Endothelial cell of umbilical vein (primary cell): ENCODE measurements at regions not wholly inside any gene's neighbourhood (a gene's known extent, or its start where the extent isn't known, plus 50 kb on each side); places are given as distances from the start of the nearest gene placed in this dataset.

Experiments
- BruUV-seq: library from RNA; stranded (reverse); fragments of 400-500 nt; replicated peaks from 2 replicates; lab custom pipeline; 2021; lab: Mats Ljungman, UMichigan
- CTCF ChIA-PET: fragments of 300-600, 350-600 bp; sonication (Branson Sonifier 250); formaldehyde crosslinking; loops from one replicate; lab custom pipeline; 2021; ENCODE audit warnings: antibody characterized with exemption, inconsistent platforms; lab: Charles Lee
- POLR2A ChIA-PET: fragments of 300-600, 350-600 bp; sonication (Branson Sonifier 250); formaldehyde crosslinking; loops from one replicate; lab custom pipeline; 2021; ENCODE audit warnings: antibody characterized with exemption, inconsistent platforms; lab: Charles Lee
- DNase-seq: peaks from one replicate; pipeline ENCODE4 v3.0.0-alpha.2; 2011; ENCODE audit warnings: low read depth, low spot score
- FAIRE-seq: peaks from 2 replicates; lab custom pipeline; 2011; peaks lifted over from hg19 to GRCh38; lab: Jason Lieb, UNC
- H2AFZ ChIP-seq: 2 replicates; pipeline ENCODE4 v1.6.0; 2012; ENCODE audit warnings: low read depth, low read length, control low read depth, inconsistent platforms
- H3K27ac ChIP-seq: 2 replicates; pipeline ENCODE4 v1.5.1; 2011; ENCODE audit warnings: low read depth, mild to moderate bottlenecking, control low read depth, low read length, moderate library complexity; ENCODE audit not compliant: insufficient read depth
- H3K27me3 ChIP-seq, 2 experiments: 2 replicates each; pipeline versions ENCODE4 v1.6.0 to v1.6.1; 2011; ENCODE audit warnings: low read length in 2 of 2, mixed read lengths in 1 of 2; ENCODE audit not compliant: control insufficient read depth in 2 of 2, insufficient read depth in 2 of 2
- H3K36me3 ChIP-seq, 2 experiments: 2 replicates in 1 of 2; 3 replicates in 1 of 2; pipeline ENCODE4 v1.5.1; 2011; ENCODE audit warnings: low read length in 2 of 2, mild to moderate bottlenecking in 1 of 2, moderate library complexity in 1 of 2; ENCODE audit not compliant: control insufficient read depth in 2 of 2, insufficient read depth in 2 of 2; ENCODE audit errors: extremely low read depth in 1 of 2
- H3K4me1 ChIP-seq: 3 replicates; pipeline ENCODE4 v1.5.1; 2011; ENCODE audit warnings: mild to moderate bottlenecking, low read length; ENCODE audit not compliant: control insufficient read depth, insufficient read depth; ENCODE audit errors: extremely low read depth
- H3K4me2 ChIP-seq: 2 replicates; pipeline ENCODE4 v1.6.1; 2011; ENCODE audit warnings: low read length, control low read depth, mixed read lengths; ENCODE audit not compliant: insufficient read depth
- H3K4me3 ChIP-seq, 3 experiments: fragments of 200-600 bp in 1 of 3; sonication (generic), shearing (Covaris generic) in 1 of 3; replicated peaks in 1 of 3; 2 replicates each; pipeline ENCODE4 v1.5.1; 2011 to 2016; ENCODE audit warnings: control low read depth in 3 of 3, low read length in 3 of 3, mild to moderate bottlenecking in 2 of 3, inconsistent platforms in 1 of 3, low read depth in 1 of 3, moderate library complexity in 1 of 3; ENCODE audit not compliant: insufficient read depth in 1 of 3
- H3K79me2 ChIP-seq: 2 replicates; pipeline ENCODE4 v1.6.0; 2012; ENCODE audit warnings: low read length, inconsistent platforms; ENCODE audit not compliant: control insufficient read depth, insufficient read depth
- H3K9ac ChIP-seq: replicated peaks from 2 replicates; pipeline ENCODE3; 2011; ENCODE audit warnings: low read length, control low read depth; ENCODE audit not compliant: insufficient read depth; ENCODE audit errors: extremely low read depth
- H3K9me1 ChIP-seq: replicated peaks from 3 replicates; pipeline ENCODE4 v1.6.0; 2011; ENCODE audit warnings: mild to moderate bottlenecking, low read length; ENCODE audit not compliant: control insufficient read depth, insufficient read depth; ENCODE audit errors: extremely low read depth
- H3K9me3 ChIP-seq: replicated peaks from 2 replicates; pipeline ENCODE4 v1.5.1; 2012; ENCODE audit warnings: low read length, inconsistent platforms; ENCODE audit not compliant: control insufficient read depth, insufficient read depth
- H4K20me1 ChIP-seq: replicated peaks from 2 replicates; pipeline ENCODE3; 2011; ENCODE audit warnings: mild to moderate bottlenecking, low read length; ENCODE audit not compliant: control insufficient read depth, insufficient read depth; ENCODE audit errors: extremely low read depth
- CTCF ChIP-seq, 2 donors: IDR thresholded peaks; 1 replicate in 1 of 2; 2 replicates in 1 of 2; pipeline ENCODE4 v1.5.1; 2011; ENCODE audit warnings: low read length in 2 of 2, mild to moderate bottlenecking in 2 of 2, moderate library complexity in 2 of 2, control low read depth in 1 of 2, inconsistent platforms in 1 of 2, low read depth in 1 of 2; ENCODE audit not compliant: insufficient read depth in 1 of 2; ENCODE audit errors: extremely low read depth in 1 of 2
- EZH2 ChIP-seq: IDR thresholded peaks from 2 replicates; pipeline ENCODE4 v1.6.1; 2012; ENCODE audit warnings: borderline replicate concordance, low read depth, mild to moderate bottlenecking, moderate library complexity, low read length, inconsistent platforms; ENCODE audit not compliant: severe bottlenecking
- FOS ChIP-seq: IDR thresholded peaks from 2 replicates; pipeline ENCODE4 v1.6.1; 2011; ENCODE audit warnings: mild to moderate bottlenecking, low read length, moderate library complexity, borderline replicate concordance; ENCODE audit not compliant: insufficient read depth
- GATA2 ChIP-seq: IDR thresholded peaks from 2 replicates; pipeline ENCODE4 v1.7.0; 2011; ENCODE audit warnings: low read depth, mild to moderate bottlenecking, moderate library complexity, mixed read lengths, low read length; ENCODE audit not compliant: insufficient read length, insufficient read depth
- JUN ChIP-seq: IDR thresholded peaks from 2 replicates; pipeline ENCODE4 v1.6.1; 2011; ENCODE audit warnings: borderline replicate concordance, low read depth; ENCODE audit not compliant: insufficient read length, insufficient read depth
- MAX ChIP-seq: IDR thresholded peaks from 2 replicates; pipeline ENCODE4 v1.6.1; 2011; ENCODE audit not compliant: insufficient read depth, insufficient read length
- MYC ChIP-seq: IDR thresholded peaks from one replicate; pipeline ENCODE4 v1.6.1; 2011; ENCODE audit warnings: mild to moderate bottlenecking, low read depth, low read length
- POLR2A ChIP-seq: IDR thresholded peaks from 2 replicates; pipeline ENCODE4 v1.6.1; 2012; ENCODE audit warnings: low read depth, mild to moderate bottlenecking, control low read depth, low read length
- POLR2AphosphoS5 ChIP-seq: IDR thresholded peaks from 2 replicates; pipeline ENCODE4 v1.6.1; 2012; ENCODE audit warnings: low read depth, mild to moderate bottlenecking, control low read depth, low read length, moderate library complexity; ENCODE audit not compliant: insufficient read depth
- dilution Hi-C: fragments of 300-500 bp; cut with MboI; formaldehyde crosslinking; loops from one replicate; pipeline ENCODE4 v1.15.0; 2019; ENCODE audit warnings: low sequenced_read_pairs; ENCODE audit not compliant: extremely low pct_ligation_motif_present
- intact Hi-C: fragments of 100-400 bp; cut with micrococcal nuclease; formaldehyde crosslinking; loops from one replicate; pipeline ENCODE4 v1.10.0; 2022

GRCh38 chr7:10804770-10805169 is 168.9 kb upstream of the PHF14 start:
- no peak for TF ChIP-seq POLR2A
- no peak for TF ChIP-seq JUN
- TF ChIP-seq POLR2AphosphoS5 = no peak
- no peak for TF ChIP-seq EZH2
- no peak for TF ChIP-seq MAX
- no peak for TF ChIP-seq CTCF (IDR thresholded peaks at IDR 0.05; ENCODE audit: extremely low read depth in 1 of 2, insufficient read depth in 1 of 2, low read depth in 1 of 2, low read length in 2 of 2)
- TF ChIP-seq GATA2 = no peak
- no peak for TF ChIP-seq FOS
- TF ChIP-seq MYC = no peak
- no peak overlapping the region for H3K27ac ChIP-seq
- intact Hi-C loops (no loop called here), dilution Hi-C loops (no loop called here)
- H3K4me1 ChIP-seq = no peaks in the 10 kb centered on the region
- ChIA-PET CTCF (no interaction called here), POLR2A (no interaction called here)
- no peak overlapping the region for H3K4me2 ChIP-seq
- FAIRE-seq (no peak), DNase-seq (no peak)
- no peak overlapping the region for H3K4me3 ChIP-seq
- no peak overlapping the region for H3K9ac ChIP-seq
- H3K27me3 ChIP-seq = no peaks in the 10 kb centered on the region
- H3K79me2 ChIP-seq = no peaks in the 10 kb centered on the region
- no TSS peak for BruUV-seq
- no peaks in the 10 kb centered on the region for H3K9me3 ChIP-seq
- no peak overlapping the region for H2AFZ ChIP-seq
- H3K9me1 ChIP-seq = no peaks in the 10 kb centered on the region
- no peaks in the 10 kb centered on the region for H4K20me1 ChIP-seq
- no peaks in the 10 kb centered on the region for H3K36me3 ChIP-seq
